HL-60/S4 treated with retinoic acid at 250 ng/mL for 4 days and 3 days (cell line): ENCODE measurements at regions not wholly inside any gene's neighbourhood (a gene's known extent, or its start where the extent isn't known, plus 50 kb on each side); places are given as distances from the start of the nearest gene placed in this dataset.
"Not testable (repeated sequence)": the region's sequence is repeated elsewhere in the genome, so short reads cannot be mapped to it uniquely, and the experiment has no call there.

ENCODE experiments used
- in situ Hi-C: fragments of 300-500 bp; cut with MboI; formaldehyde crosslinking; loops from 2 replicates; pipeline ENCODE4 v1.7.0; 2022; ENCODE audit warnings: low sequenced_read_pairs

DNA sequence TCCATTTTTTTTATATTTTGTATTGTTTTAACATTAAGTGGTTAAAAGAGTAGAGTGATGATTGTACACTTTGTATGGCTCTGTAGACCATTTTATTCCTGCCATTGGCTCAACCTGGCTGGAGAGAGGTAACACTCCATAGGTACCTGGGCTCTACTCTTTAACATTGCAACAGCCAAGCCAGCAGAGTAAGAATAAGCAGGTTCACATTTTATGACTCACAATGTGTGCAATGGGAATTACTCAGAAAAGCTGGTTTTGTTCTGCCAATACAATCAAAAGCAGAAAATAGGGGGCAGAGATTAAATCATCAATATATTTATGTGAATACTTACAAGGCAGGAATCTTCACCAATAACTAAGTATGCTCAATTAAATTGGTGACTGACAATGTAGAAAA, 1324.0 kb downstream of the AMY1C start:
- in situ Hi-C loops = no loop called here

DNA sequence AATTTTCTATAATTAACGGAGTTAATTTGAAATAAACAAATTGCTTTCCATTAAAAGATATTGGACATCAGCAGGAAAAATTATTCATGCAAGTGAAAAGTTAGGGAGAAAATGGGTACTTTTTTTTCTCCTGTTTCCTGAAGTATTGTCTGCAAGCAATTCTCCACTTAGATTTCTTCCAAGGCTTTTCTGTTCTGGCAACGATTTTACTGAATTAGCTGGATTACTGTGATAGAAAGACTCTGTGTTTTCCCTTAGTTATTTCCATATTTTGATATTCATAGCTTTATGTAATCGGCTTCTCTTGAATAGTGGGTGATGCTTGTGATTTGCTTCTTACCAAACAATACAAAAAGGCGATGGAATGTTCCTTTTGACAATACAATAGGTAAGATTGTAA, 1333.9 kb downstream of the AMY1C start:
- in situ Hi-C loops = no loop called here

- in situ Hi-C loops = no loop called here
Observed at GRCh38 chr1:105087506-105087905, 1337.8 kb downstream of the AMY1C start.

- in situ Hi-C loops = no loop called here
Observed at GRCh38 chr1:105088166-105088565, 1338.5 kb downstream of the AMY1C start.

- in situ Hi-C loops = not testable (repeated sequence)
Observed at GRCh38 chr1:105093893-105094292, 1344.2 kb downstream of the AMY1C start.

GRCh38 chr1:105100102-105100501, 1350.4 kb downstream of the AMY1C start:
- in situ Hi-C loops = no loop called here

DNA sequence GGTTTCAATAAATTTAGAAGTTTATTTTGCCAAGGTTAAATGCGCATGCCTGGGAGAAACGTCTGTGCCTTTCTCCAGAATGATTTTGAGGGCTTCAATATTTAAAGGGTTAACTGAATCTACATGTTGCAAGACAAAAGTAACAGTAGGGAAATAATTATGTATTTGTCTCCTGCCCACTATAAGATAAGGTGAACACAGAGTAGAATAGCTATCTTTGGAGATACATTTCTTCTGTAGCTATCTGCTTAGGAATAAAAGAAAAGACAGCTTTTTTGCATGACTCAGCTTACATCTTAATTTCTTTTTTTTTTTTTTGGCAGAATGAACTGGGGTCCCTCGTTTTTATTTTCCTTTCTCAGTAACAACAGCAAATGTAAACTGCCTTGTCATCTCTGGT, 1351.6 kb downstream of the AMY1C start:
- in situ Hi-C loops = no loop called here

- in situ Hi-C loops = no loop called here
Observed at GRCh38 chr1:105102371-105102770, 1352.7 kb downstream of the AMY1C start.

DNA sequence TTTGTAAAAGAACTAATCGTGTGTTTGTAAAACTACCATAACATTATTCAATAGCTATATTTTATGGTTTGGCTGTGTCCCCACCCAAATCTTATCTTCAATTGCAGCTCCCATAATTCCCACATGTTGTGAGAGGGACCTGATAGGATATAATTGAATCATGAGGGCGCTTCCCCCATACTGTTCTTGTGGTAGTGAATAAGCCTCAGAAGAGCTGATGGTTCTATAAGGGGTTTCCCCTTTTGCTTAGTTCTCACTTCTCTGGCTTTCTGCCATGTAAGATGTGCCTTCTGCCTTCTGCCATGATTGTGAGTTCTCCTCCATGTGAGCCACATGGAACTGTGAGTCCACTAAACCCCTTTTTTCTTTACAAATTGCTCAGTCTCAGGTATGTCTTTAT, 1372.3 kb downstream of the AMY1C start:
- in situ Hi-C loops = no loop called here

DNA sequence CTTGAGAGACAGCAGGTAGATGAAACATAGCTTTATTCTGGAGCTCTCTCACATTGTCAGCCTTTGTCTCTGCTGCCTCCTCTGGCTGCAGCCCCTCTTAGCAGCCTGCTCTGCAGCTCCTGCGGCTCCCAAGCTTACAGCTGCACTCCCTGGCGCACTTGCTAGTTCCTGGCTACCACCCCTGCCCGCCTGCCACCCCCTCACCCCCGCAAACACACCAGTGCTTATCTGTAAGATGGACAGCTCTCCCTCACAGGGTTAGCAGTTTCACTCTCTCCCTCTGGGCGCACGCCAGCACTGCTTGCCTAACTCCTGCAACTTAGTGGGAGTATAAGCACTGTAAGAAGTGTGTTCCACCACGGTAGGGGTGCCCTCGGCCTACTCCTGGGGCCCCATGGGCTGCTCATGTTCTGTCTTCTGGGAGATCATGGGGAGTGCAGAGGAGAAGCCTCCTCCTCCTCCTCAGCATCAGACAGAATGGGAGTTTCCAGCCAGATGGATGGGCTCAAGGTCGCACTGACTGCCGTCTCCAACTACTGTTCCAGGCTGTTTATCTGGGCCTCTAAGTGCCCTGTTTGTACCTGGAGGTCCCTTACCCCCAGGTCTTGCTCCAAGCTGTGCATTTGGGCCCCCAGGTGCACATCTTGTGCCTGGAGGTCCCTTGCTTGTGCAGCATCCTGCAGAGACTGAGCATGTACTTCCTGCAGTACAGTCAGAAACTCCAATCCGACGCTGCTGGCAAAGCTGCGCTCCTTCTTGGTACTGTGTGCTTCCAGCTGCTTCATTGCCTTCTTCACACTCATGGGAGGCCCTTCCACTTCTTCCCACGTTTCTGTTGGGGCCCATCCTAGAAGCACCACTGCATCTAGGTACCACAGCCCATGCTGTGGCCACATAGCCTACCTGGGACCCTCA, 1388.1 kb downstream of the AMY1C start:
- in situ Hi-C loops = no loop called here

DNA sequence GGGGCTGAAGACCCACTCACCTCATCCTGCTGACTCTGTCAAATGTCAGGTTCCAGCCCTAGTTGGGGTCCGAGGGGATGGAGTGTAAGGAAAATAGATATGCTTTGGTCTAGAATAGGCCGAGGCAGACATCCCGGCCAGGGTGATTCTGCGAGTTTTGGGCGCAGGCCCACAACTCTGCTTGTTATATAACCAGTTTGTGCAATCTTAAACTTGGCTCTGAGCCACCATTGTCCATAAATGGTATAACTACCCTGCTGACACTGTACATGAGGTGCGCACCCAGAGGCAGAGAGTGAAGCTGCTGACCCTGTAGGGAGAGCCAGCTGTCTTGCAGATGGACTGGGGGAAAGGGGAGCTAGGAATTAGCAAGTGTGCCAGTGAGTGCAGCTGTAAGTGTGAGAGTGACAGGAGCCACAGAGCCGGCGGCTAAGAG, 1388.8 kb downstream of the AMY1C start:
- in situ Hi-C loops = no loop called here

- in situ Hi-C loops = no loop called here
Observed at GRCh38 chr1:105172788-105173187, 1423.1 kb downstream of the AMY1C start.

DNA sequence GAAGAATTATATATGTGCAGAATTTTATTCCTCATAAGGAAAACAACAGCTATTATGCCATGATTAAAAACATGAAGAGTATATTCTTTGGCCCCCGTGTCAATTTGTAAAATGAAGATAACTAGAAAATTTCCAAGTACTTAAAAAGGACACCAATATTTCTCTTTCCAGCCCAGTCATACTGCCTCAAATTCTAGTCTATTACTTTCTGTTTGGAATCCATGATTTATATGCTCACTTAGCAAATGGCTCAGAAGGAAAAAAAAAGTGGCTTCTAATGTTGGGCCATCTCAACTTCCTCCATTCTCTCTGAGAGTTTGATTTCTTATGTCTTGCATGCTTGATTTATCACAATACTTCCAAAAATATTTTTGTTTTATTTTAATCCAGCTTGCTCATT, 1431.1 kb downstream of the AMY1C start:
- in situ Hi-C loops = no loop called here

- in situ Hi-C loops = no loop called here
Observed at GRCh38 chr1:105204836-105205371, 1455.2 kb downstream of the AMY1C start.

DNA sequence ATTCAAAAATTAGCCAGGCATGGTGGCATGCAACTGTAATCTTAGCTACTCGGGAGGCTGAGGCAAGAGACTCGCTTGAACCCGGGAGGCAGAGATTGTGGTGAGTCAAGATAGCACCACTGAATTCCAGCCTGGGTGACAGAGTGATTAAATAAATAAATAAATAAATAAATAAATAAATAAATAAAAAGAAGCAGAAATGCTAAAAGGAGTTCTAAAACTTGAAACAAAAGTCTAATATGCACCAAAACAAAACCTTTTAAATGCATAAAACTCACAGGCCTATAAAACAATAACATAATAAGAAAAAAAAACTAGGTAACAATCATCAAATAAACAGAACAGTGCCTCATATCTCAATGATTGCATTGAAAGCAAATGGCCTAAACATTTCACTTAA, 1458.9 kb downstream of the AMY1C start:
- in situ Hi-C loops = no loop called here

- in situ Hi-C loops = no loop called here
Observed at GRCh38 chr1:105210747-105211146, 1461.0 kb downstream of the AMY1C start.

DNA sequence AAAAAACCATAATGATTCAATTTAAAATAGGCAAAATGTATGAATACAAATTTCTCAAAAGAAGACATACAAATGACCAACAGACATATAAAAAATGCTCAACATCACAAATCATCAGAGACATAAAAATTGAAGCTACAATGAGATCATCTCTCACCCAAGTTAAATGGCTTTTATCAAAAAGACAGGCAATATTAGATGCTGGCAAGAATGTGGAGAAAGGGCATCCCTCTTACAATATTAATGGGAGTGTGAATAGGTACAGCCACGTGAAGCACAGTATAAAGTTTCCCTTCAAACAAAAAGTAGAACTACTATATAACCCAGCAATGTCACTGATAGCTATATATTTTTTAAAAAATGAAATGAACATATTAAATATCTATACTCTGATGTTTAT, 1481.7 kb downstream of the AMY1C start:
- in situ Hi-C loops = no loop called here

DNA sequence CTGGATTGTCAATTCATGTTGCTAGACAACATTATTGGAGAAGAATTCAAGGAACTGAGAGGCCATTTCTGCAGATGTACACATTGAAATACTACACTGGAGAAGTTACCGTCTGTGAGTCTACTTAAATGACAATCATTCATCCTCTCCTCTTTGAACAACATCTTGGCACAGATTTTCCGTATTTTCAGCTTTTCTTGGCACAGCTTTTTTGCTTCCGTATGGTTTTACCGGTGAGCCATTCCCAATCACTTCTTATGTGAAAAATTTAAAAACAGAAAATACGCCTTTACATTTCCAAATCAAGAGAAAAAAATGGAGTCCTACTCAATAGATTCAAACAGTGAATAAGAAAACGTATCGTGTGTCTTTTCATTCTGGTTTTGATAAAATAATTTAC, 1493.7 kb downstream of the AMY1C start:
- in situ Hi-C loops = no loop called here

GRCh38 chr1:105243969-105244368, 1494.3 kb downstream of the AMY1C start:
- in situ Hi-C loops = no loop called here

GRCh38 chr1:105254906-105255305, 1505.2 kb downstream of the AMY1C start:
- in situ Hi-C loops = no loop called here

DNA sequence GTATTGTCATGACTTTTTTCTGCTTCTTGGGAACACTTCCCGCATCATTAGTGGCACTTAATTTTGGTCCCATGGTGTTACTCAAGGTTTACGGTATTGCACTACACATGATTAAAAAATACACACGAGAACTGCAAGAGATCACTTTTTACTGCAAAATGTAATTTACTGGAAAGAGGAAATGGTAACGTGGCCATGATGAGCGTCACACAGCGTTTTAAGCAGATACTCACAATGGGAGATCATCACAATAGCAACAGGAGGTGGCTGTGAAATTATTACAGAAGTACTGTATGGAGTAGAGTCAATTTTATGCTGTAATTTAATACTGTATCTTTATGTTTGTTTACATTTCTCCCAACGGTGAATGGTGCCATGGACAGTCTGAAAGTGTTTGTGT, 1510.3 kb downstream of the AMY1C start:
- in situ Hi-C loops = no loop called here

DNA sequence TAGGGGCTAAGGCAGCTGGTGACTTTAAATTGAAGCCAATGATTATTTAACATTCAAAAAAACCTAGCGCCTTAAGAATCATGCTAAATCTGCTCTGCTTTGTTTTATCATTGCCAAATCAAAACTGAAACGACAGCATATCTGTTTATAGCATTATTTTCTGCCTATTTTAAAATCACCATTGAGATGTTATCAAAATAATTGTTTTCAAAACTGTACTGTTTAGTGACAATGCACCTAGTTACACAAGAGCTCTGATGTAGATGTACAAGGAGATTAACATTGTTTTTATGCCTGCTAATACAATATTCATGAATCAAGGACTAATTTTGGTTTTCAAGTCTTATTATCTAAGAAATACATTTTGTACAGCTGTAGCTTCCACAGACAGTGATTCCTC, 1521.3 kb downstream of the AMY1C start:
- in situ Hi-C loops = no loop called here

DNA sequence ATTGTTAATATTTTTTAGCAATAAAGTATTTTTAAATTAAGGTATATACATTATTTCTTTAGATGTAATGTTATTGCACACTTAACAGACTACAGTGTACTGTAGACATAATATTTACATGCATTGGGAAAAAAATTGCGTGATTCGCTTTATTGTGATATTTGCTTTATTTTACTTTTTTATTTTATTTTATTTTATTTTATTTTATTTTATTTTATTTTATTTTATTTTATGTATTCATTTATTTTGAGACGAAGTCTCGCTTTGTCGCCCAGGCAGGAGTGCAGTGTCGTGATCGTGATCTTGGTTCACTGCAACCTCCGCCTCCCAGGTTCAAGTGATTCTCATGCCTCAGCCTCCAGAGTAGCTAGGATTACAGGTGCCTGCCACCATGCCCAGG, 1522.7 kb downstream of the AMY1C start:
- in situ Hi-C loops = not testable (repeated sequence)
